Ovary (tissue), 3 donors: ENCODE measurements at regions not wholly inside any gene's neighbourhood (a gene's known extent, or its start where the extent isn't known, plus 50 kb on each side); places are given as distances from the start of the nearest gene placed in this dataset.

Experiments
- POLR2A ChIP-seq: fragments of 450-650 bp; IDR thresholded peaks from one replicate; pipeline ENCODE4 v1.6.1; 2017; ENCODE audit warnings: antibody characterized with exemption, mild to moderate bottlenecking, moderate library complexity
- TF ChIP-seq, protein P1 (sequence below), 3 donors: fragments of 450-650 bp in 2 of 3; fragments of 200-600 bp in 1 of 3; IDR thresholded peaks; one replicate each; pipeline versions ENCODE4 v1.5.1 to v1.8.0; 2016 to 2022; ENCODE audit warnings: antibody characterized with exemption in 3 of 3, mild to moderate bottlenecking in 1 of 3
- donor health status: DM: no; HTN: no; CAD: no.

DNA sequence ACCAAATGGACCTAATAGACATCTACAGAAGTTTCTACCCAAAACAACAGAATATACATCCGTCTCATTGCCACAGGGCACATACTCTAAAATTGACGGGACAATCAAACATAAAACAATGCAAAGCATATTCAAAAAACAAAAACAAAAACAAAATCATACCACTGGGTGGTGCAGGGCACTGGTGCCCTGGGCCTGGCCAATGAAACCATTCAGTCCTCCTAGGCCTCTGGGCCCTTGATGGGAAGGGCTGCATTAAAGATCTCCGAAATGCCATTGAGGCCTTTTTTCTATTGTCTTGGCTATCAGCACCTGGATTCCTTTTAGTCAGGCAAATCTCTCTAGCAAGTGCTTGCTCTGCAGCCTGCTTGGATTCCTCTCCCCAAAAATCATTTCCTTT, 213.9 kb upstream of the ZCCHC13 start:
- TF ChIP-seq, protein P1, sequence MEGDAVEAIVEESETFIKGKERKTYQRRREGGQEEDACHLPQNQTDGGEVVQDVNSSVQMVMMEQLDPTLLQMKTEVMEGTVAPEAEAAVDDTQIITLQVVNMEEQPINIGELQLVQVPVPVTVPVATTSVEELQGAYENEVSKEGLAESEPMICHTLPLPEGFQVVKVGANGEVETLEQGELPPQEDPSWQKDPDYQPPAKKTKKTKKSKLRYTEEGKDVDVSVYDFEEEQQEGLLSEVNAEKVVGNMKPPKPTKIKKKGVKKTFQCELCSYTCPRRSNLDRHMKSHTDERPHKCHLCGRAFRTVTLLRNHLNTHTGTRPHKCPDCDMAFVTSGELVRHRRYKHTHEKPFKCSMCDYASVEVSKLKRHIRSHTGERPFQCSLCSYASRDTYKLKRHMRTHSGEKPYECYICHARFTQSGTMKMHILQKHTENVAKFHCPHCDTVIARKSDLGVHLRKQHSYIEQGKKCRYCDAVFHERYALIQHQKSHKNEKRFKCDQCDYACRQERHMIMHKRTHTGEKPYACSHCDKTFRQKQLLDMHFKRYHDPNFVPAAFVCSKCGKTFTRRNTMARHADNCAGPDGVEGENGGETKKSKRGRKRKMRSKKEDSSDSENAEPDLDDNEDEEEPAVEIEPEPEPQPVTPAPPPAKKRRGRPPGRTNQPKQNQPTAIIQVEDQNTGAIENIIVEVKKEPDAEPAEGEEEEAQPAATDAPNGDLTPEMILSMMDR (IDR thresholded peaks at IDR 0.05): no peak
- TF ChIP-seq POLR2A: no peak
